Ishikawa (cell line): ENCODE measurements at regions not wholly inside any gene's neighbourhood (a gene's known extent, or its start where the extent isn't known, plus 50 kb on each side); places are given as distances from the start of the nearest gene placed in this dataset.

Experiments used
- CEBPB ChIP-seq: IDR thresholded peaks from 2 replicates; pipeline ENCODE4 v1.6.1; 2012
- CREB1 ChIP-seq: IDR thresholded peaks from 2 replicates; pipeline ENCODE4 v1.6.1; 2012; ENCODE audit warnings: low read depth
- EGR1 ChIP-seq: IDR thresholded peaks from 2 replicates; pipeline ENCODE4 v1.6.1; 2012
- EP300 ChIP-seq: IDR thresholded peaks from 2 replicates; pipeline ENCODE4 v1.6.1; 2012; ENCODE audit warnings: borderline replicate concordance
- FOXM1 ChIP-seq: IDR thresholded peaks from 2 replicates; pipeline ENCODE4 v1.6.1; 2012; ENCODE audit warnings: low read depth, borderline replicate concordance
- MAX ChIP-seq: IDR thresholded peaks from 2 replicates; pipeline ENCODE4 v1.6.1; 2012
- NFIC ChIP-seq: IDR thresholded peaks from 2 replicates; pipeline ENCODE4 v1.6.1; 2012
- RAD21 ChIP-seq: IDR thresholded peaks from 2 replicates; pipeline ENCODE4 v1.6.1; 2012; ENCODE audit warnings: low read depth
- REST ChIP-seq: IDR thresholded peaks from 2 replicates; pipeline ENCODE4 v1.6.1; 2012; ENCODE audit warnings: low read depth, mild to moderate bottlenecking
- TAF1 ChIP-seq: IDR thresholded peaks from 2 replicates; pipeline ENCODE4 v1.6.1; 2012; ENCODE audit warnings: low read depth, mild to moderate bottlenecking
- TCF12 ChIP-seq: IDR thresholded peaks from 2 replicates; pipeline ENCODE4 v1.6.1; 2012; ENCODE audit warnings: low read depth
- TEAD4 ChIP-seq: IDR thresholded peaks from 2 replicates; pipeline ENCODE4 v1.6.1; 2012
- USF1 ChIP-seq: IDR thresholded peaks from 2 replicates; pipeline ENCODE4 v1.6.1; 2012
- YY1 ChIP-seq: IDR thresholded peaks from 2 replicates; pipeline ENCODE4 v1.6.1; 2012; ENCODE audit warnings: low read depth
- ZBTB7A ChIP-seq: IDR thresholded peaks from 2 replicates; pipeline ENCODE4 v1.6.1; 2012; ENCODE audit warnings: low read depth

GRCh38 chrX:130497531-130497930 lies 95.7 kb downstream of the RBMX2 start:
- TF ChIP-seq RAD21 (no peak), TCF12 (no peak), FOXM1 (no peak), ZBTB7A (no peak), CEBPB (no peak), TAF1 (no peak), CREB1 (no peak), USF1 (no peak), YY1 (no peak), NFIC (no peak), MAX (no peak), TEAD4 (no peak)

GRCh38 chrX:130498653-130499274 lies 97.0 kb downstream of the RBMX2 start:
- no peak for TF ChIP-seq EP300
- TF ChIP-seq RAD21, result no peak
- TF ChIP-seq TEAD4, result no peak
- no peak for TF ChIP-seq ZBTB7A
- no peak for TF ChIP-seq USF1
- no peak for TF ChIP-seq CEBPB
- no peak for TF ChIP-seq TCF12

- TF ChIP-seq NFIC, result no peak
- TF ChIP-seq FOXM1, result no peak
- no peak for TF ChIP-seq ZBTB7A
- no peak for TF ChIP-seq EGR1
- TF ChIP-seq EP300, result no peak
- TF ChIP-seq REST, result no peak
- TF ChIP-seq MAX, result no peak
- TF ChIP-seq USF1, result no peak
- TF ChIP-seq TEAD4, result no peak
- TF ChIP-seq TCF12, result no peak
- TF ChIP-seq CREB1, result no peak
- no peak for TF ChIP-seq CEBPB
- TF ChIP-seq TAF1, result no peak
- TF ChIP-seq YY1, result no peak
- no peak for TF ChIP-seq RAD21
Observed at GRCh38 chrX:130502016-130502570, 100.3 kb downstream of the RBMX2 start.

GRCh38 chrX:130504019-130504418 lies 102.2 kb downstream of the RBMX2 start:
- TF ChIP-seq USF1, result no peak
- TF ChIP-seq REST, result no peak
- no peak for TF ChIP-seq ZBTB7A
- TF ChIP-seq EGR1, result no peak
- no peak for TF ChIP-seq TAF1
- no peak for TF ChIP-seq MAX
- no peak for TF ChIP-seq CREB1
- no peak for TF ChIP-seq EP300
- no peak for TF ChIP-seq CEBPB
- TF ChIP-seq TEAD4, result no peak
- no peak for TF ChIP-seq TCF12

GRCh38 chrX:130507015-130507414 lies 105.2 kb downstream of the RBMX2 start:
- TF ChIP-seq RAD21 (no peak), FOXM1 (no peak), EP300 (no peak), EGR1 (no peak), REST (no peak), CREB1 (no peak), MAX (no peak), USF1 (no peak)
